ENCODE measurements at regions not wholly inside any gene's neighbourhood (a gene's known extent, or its start where the extent isn't known, plus 50 kb on each side); places are given as distances from the start of the nearest gene placed in this dataset.

DNA sequence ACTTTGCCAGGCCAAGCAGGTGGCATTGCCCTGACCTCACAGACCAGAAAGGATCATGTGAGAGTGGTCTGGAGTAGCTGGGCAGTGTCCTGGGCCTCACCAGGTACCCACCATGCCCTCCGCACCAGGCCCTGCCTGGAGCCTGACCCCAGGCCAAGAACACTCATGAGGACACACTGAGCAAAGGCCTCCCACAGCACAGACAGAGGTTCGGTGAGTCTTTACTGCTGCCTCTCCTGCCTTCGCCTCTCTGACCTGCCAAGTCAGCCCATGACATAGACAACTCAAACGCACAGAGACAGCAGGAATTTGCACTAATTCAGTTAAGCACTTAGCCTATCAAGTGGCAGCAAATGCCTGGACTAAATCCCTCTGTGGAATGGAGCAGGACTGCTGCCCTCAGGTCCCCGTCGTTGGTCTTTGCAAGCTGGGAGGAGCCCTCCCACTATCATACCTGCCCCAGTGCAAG lies 62.5 kb downstream of the RHOB start:
- H3K36me3 ChIP-seq (replicated peaks in 1 of 2; ENCODE audit: control insufficient read depth in 1 of 2, insufficient read depth in 2 of 2, low read length in 1 of 2) = no peaks in the 10 kb centered on the region
- no peak overlapping the region for H3K4me3 ChIP-seq (ENCODE audit: low read depth in 2 of 2, low read length in 1 of 2)
- DNase-seq = no peak
- H2AFZ ChIP-seq (ENCODE audit: low read depth) = no peak overlapping the region
- H3K9me2 ChIP-seq = no peaks in the 10 kb centered on the region
- H3K9ac ChIP-seq = no peak overlapping the region
- H3K79me2 ChIP-seq (ENCODE audit: insufficient read depth) = no peaks in the 10 kb centered on the region
- no peak overlapping the region; a peak in 1 of 4 replicates for H3K27ac ChIP-seq (ENCODE audit: low read depth in 2 of 2, low read length in 1 of 2)
- no peak overlapping the region for H3K4me2 ChIP-seq
- no peaks in the 10 kb centered on the region for H3K27me3 ChIP-seq (ENCODE audit: insufficient read depth)
- H3K4me1 ChIP-seq (ENCODE audit: control insufficient read depth in 1 of 2, insufficient read depth in 2 of 2, low read depth in 1 of 2, low read length in 1 of 2) = peaks cover 1 to 11% of the 10 kb centered on the region in 2 experiments; a peak in 2 of 4 replicates
- H3K9me3 ChIP-seq = no peaks in the 10 kb centered on the region
- TF ChIP-seq MAX (IDR thresholded peaks at IDR 0.05; ENCODE audit: low read depth) = no peak
- TF ChIP-seq PBX3 (IDR thresholded peaks at IDR 0.05) = peak; percentile 46; the same call in 1 of the 2 replicates
- TF ChIP-seq RXRA (IDR thresholded peaks at IDR 0.05; ENCODE audit: borderline replicate concordance, low read depth) = no peak
- TF ChIP-seq GATA2 (CRISPR knock-in tag; IDR thresholded peaks at IDR 0.05) = no peak
- TF ChIP-seq RCOR1 (IDR thresholded peaks at IDR 0.05; ENCODE audit: low read length) = peak; percentile 66; the same call in 1 of the 2 replicates
- WGBS (ENCODE audit: low lambda C conversion rate) = 76% methylated on average over 6 of the region's 6 CpGs
- no peaks in the 10 kb centered on the region for H3F3A ChIP-seq (replicated peaks; ENCODE audit: insufficient read depth)
- CTCF ChIA-PET = interaction anchor here (0.7 to 1.2 kb wide), 3 partner anchors 17 to 90 kb away, joined by 3 to 4 read pairs (median 3); no protein-coding TSS in a partner anchor
- POLR2A ChIA-PET = interaction anchor here (0.9 kb wide), 1 partner anchor 10 kb away, joined by 4 read pairs; no protein-coding TSS in a partner anchor
- no peaks in the 10 kb centered on the region for H4K20me1 ChIP-seq (ENCODE audit: insufficient read depth)

DNA sequence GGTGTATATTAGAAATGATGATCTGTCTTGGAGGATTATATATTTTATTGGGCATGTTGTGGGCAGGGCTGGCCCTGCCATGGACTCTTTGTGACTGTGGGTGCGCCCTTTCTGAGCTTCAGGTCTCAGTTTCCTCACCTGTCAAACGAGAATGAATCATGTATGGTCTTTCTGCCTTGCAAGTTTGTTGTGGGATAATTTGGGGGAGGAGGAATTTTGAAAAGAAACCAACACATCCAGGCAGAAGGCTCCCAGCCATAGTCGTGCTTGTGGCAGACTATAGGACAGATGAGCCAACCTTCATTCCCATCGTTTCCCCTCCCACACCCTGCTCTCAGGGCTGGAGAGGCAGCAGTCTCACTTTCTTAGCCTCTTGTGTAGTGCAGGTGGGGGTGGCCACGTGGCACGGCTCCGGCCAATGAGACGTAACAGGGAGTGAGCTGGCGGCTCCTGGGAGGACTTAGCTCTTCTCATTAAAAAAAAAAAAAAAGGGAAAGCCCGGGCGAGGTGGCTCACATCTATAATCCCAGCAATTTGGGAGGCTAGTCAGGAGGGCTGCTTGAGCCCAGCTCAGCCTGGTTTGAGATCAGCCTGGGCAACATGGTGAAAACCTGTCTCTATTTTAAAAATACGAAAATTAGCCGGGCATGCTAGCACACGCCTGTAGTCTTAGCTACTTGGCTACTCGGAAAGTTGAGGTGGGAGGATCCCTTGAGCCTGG lies 63.1 kb downstream of the RHOB start:
- H3K4me3 ChIP-seq (ENCODE audit: low read depth in 2 of 2, low read length in 1 of 2) = no peak overlapping the region
- POLR2A ChIA-PET = interaction anchor here (0.9 kb wide), 1 partner anchor 10 kb away, joined by 4 read pairs; no protein-coding TSS in a partner anchor
- DNase-seq = no peak
- no peaks in the 10 kb centered on the region for H3K9me2 ChIP-seq
- H3K36me3 ChIP-seq (replicated peaks in 1 of 2; ENCODE audit: control insufficient read depth in 1 of 2, insufficient read depth in 2 of 2, low read length in 1 of 2) = no peaks in the 10 kb centered on the region
- TF ChIP-seq, protein P1, sequence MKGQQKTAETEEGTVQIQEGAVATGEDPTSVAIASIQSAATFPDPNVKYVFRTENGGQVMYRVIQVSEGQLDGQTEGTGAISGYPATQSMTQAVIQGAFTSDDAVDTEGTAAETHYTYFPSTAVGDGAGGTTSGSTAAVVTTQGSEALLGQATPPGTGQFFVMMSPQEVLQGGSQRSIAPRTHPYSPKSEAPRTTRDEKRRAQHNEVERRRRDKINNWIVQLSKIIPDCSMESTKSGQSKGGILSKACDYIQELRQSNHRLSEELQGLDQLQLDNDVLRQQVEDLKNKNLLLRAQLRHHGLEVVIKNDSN (IDR thresholded peaks at IDR 0.05; ENCODE audit: borderline replicate concordance, low read depth) = peak; percentile 70; the same call in 1 of the 2 replicates
- TF ChIP-seq MAX (IDR thresholded peaks at IDR 0.05; ENCODE audit: low read depth) (no peak), FOSL2 (IDR thresholded peaks at IDR 0.05; ENCODE audit: borderline replicate concordance, low read depth) (no peak), MXI1 (IDR thresholded peaks at IDR 0.05; ENCODE audit: low read depth, low read length) (no peak), IRF3 (IDR thresholded peaks at IDR 0.05; ENCODE audit: low read depth, low read length) (no peak), TAF1 (IDR thresholded peaks at IDR 0.05; ENCODE audit: borderline replicate concordance, low read depth, low read length) (no peak)
- TF ChIP-seq, protein P2, sequence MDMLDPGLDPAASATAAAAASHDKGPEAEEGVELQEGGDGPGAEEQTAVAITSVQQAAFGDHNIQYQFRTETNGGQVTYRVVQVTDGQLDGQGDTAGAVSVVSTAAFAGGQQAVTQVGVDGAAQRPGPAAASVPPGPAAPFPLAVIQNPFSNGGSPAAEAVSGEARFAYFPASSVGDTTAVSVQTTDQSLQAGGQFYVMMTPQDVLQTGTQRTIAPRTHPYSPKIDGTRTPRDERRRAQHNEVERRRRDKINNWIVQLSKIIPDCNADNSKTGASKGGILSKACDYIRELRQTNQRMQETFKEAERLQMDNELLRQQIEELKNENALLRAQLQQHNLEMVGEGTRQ (IDR thresholded peaks at IDR 0.05; ENCODE audit: borderline replicate concordance, low read depth, low read length) = no peak
- TF ChIP-seq, protein P3, sequence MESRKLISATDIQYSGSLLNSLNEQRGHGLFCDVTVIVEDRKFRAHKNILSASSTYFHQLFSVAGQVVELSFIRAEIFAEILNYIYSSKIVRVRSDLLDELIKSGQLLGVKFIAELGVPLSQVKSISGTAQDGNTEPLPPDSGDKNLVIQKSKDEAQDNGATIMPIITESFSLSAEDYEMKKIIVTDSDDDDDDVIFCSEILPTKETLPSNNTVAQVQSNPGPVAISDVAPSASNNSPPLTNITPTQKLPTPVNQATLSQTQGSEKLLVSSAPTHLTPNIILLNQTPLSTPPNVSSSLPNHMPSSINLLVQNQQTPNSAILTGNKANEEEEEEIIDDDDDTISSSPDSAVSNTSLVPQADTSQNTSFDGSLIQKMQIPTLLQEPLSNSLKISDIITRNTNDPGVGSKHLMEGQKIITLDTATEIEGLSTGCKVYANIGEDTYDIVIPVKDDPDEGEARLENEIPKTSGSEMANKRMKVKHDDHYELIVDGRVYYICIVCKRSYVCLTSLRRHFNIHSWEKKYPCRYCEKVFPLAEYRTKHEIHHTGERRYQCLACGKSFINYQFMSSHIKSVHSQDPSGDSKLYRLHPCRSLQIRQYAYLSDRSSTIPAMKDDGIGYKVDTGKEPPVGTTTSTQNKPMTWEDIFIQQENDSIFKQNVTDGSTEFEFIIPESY (IDR thresholded peaks at IDR 0.05; ENCODE audit: borderline replicate concordance, low read depth) = no peak
- no peaks in the 10 kb centered on the region for H3K9me3 ChIP-seq
- H3K4me1 ChIP-seq (ENCODE audit: control insufficient read depth in 1 of 2, insufficient read depth in 2 of 2, low read depth in 1 of 2, low read length in 1 of 2) = peaks cover 5 to 11% of the 10 kb centered on the region in 2 experiments; a peak in 2 of 4 replicates
- no peaks in the 10 kb centered on the region for H3K79me2 ChIP-seq (ENCODE audit: insufficient read depth)
- no peaks in the 10 kb centered on the region for H4K20me1 ChIP-seq (ENCODE audit: insufficient read depth)
- H3K27me3 ChIP-seq (ENCODE audit: insufficient read depth) = no peaks in the 10 kb centered on the region
- H2AFZ ChIP-seq (ENCODE audit: low read depth) = no peak overlapping the region
- no peak overlapping the region for H3K27ac ChIP-seq (ENCODE audit: low read depth in 2 of 2, low read length in 1 of 2)
- CTCF ChIA-PET = interaction anchor here (0.6 to 1.2 kb wide), 6 partner anchors 12 to 132 kb away, joined by 3 to 4 read pairs (median 3); no protein-coding TSS in a partner anchor
- no peak overlapping the region for H3K9ac ChIP-seq
- H3F3A ChIP-seq (replicated peaks; ENCODE audit: insufficient read depth) = no peaks in the 10 kb centered on the region
- WGBS (ENCODE audit: low lambda C conversion rate) = 85% methylated on average over 15 of the region's 15 CpGs
- H3K4me2 ChIP-seq = no peak overlapping the region

Data from SK-N-SH (cell line).